Stimulated activated CD8-positive, alpha-beta memory T cell treated with anti-CD3 and anti-CD28 coated beads, Interleukin-4, amount 100 ng/mL, for 24 hours (primary cell): ENCODE measurements at regions not wholly inside any gene's neighbourhood (a gene's known extent, or its start where the extent isn't known, plus 50 kb on each side); places are given as distances from the start of the nearest gene placed in this dataset.
"Not testable (repeated sequence)": the region's sequence is repeated elsewhere in the genome, so short reads cannot be mapped to it uniquely, and the experiment has no call there.

Source experiments
- DNase-seq: peaks from one replicate; pipeline ENCODE4 v3.0.0-alpha.2; 2020; ENCODE audit warnings: low read depth

DNA sequence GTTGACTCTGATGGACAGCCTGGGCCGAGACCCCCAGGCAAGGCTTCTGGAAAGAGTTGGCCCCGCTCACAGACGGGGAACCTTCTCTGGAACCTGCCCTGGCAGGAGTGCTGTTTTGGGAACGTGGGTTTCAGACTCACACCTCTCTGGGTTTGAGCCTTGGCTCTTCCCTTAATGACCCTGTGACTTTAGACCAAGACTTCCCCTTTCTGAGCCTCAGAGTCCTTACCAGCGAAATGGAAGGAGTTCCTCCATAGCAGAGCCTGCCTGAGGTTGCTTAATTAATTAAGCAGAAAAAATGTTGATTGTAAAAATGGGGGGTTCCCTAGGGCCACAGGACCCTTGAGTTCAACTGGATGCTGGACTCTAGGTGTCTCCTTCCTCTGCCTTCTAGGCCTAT is 408.2 kb downstream of the SEC14L1 start:
- no peak for DNase-seq

DNA sequence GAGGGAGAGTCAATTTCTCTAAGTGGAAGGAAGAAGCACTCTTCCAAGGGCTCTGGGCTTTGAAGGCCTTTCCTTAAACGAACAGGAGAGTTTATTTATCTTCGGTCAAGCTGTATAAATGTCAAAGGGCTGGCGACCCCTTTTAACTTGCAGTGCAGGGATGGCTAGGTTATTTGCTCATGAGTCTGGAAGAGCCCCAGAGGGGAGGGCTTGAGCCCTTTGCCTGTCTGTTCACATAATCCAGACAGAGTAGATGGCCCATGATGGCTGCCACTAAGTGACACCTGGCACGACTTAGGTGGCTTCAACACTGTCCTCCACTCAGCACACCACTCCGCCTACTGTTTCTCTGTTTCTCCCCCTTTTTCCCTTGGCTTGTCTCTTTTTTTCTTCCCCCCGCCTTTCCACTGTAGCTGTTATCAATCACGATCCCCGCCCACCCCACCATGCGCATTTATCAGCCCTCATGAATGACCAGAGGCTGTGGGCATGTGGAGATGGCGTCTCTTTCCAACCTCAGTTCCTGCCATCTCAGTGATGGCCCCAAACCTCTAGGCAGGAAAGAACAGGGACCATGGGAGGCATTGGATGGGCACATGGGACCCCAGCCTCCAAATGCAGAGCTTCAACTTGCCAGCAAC is 408.7 kb upstream of the TNRC6C start:
- DNase-seq = no peak

DNA sequence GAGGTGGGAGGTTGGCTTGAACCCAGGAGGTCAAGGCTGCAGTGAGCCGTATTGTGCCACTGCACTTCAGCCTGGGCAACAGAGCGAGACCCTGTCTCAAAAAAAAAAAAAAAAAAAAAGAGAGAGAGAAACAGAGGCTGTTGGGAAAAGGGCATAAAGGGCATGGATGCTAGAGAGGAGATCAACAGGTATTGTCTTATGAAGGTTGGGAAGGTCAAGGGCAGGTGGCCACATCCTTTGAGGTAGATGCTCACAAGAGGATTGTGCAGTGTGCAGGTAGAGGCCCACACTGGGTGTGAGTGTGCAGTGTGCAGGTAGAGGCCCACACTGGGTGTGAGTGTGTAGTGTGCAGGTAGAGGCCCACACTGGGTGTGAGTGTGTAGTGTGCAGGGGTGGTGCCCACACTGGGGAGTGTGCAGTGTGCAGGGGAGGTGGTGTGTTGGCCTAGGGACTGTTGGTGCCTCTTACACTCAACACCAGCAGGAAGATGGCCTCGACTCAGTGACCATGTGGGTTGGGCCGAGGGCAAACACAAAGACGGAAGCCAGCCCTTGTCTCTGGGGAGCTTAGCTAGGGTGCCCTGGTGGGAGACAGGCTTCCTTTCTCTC is 404.9 kb upstream of the TNRC6C start:
- no peak for DNase-seq

DNA sequence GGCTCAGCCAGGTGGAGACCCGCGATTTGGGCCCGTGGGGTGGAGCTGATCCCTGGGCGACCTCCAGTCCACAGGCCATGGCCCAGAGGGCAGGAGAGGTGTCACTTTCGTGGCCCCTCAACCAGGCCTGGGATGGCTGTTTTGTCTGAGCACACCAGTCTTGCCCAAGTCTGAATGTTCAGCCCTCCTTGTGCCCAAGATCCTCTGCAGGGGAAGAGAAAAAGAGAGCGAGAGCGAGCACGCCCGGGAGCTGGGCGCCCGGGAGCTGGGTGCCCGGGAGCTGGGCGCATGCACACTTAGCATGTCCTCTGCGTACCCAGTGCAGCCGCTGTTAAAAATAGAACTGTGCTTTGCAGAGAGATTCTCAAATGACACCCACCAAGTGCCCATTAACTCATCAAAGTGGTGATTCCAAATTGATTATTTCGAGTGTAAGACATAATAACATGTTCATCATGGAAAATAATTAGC is 403.3 kb upstream of the TNRC6C start:
- DNase-seq = no peak

DNA sequence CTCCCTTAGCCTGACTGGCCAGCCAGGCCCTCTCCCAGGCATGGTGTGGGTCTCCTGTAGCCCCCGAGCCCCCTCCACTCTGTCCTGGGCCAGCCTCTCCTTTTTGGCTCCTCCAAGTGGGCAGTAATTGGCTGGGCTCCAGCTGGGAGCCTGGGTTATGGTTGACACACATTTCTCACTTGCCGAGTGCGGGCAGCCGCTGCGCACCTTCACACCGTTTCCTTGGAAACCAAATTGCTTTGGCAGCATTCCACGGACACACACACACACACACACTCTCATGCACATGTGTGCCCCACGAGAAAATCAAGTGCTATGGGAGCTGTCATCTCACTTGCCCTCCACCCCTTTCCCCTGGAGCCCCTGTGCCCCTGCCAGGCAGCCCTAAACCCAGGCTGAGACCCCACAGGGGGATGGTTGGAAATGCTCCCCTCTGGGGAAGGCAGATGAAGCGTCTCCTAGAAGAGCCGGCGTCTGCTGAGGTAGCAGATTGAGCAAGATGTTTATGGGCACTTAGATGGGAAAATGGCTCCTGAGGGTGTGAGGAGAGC is 402.7 kb upstream of the TNRC6C start:
- no peak for DNase-seq

DNA sequence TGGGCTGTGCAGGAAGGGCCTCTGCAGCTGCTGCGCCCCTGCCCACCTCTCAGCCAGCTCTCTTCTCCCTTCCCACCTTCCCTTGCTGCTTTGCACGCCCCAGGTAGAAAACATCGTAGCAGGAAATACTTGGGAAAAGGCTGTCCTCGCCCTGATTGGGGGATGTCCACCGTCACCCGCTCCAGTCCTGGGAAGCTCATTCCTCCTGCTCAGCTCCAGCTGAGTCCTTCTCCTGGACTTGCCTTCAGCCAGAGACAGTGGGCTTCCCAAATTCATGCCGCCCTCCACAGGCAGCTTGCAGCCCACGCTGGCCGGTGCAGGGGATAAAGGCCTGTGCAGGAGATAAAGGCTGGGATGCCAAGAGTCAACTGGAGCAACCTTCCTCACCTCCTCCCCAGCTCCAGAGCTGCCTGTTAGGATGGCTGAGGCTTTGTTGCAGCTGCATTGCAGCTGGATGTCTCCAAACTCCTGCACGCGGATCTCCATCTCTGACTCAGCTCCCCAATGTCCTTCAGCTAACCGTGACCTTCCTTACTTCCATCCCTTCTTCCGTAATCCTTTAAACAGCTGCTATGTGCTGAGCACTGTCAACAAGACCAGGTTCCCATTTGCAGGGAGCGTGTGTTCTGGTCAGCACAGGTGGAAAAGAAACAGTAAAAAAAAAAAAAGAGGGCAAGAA is 402.0 kb upstream of the TNRC6C start:
- DNase-seq = no peak

DNA sequence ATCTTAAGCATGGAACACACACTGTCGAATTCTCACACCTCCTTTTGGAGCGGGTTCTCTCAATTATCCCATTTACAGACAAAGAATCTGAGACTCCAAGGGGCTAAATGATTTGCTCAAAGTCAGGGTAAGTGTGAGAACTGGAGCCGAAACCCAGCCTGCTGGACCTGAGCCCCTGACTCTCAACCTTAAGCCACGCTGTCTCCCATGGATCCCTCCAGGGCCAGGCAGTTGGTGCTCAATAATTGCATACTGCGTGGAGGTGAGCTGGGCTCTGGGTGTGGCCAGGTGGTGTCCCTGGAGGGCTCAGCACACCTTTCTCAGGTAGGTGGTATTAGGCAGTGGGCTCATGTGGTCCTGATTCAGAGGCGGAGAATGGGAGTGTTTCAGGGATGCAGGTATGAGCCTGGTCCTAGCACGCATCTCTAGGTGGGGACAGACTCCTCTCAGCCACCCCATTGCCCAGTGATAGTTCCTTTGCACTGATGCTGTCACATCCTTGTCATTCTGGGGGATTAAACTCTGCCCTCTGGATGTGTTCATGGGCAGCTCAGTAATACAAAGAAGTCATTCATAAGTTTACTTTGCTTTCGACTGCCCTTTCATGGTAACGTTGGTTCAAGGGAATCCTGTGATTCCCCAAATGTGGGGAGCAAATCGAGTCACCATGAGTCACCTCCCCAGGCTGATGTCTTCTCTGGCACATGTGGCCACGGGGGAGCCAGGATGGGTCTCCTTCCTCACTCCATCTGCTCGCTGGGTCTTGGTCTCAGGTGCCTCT is 399.5 kb upstream of the TNRC6C start:
- no peak for DNase-seq

DNA sequence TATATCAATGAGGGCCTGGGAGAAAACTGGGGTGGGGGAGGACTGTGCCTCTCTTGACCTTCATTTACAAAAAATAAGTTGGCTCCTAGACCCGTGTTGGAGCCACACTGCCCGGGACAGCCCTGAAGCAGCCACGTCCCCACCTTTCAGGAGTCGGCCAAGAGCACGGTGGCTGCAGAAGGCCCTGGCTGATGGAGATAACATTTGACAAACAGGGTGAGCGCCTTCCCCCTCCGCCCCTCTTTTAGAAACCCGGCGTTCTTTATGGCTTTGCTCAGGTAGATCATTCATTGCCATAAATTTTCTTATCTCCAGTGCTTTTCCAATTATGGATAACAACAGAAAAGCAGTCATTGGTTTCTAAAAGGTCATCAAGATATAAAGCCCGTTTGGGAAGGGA is 398.1 kb upstream of the TNRC6C start:
- DNase-seq = no peak

DNA sequence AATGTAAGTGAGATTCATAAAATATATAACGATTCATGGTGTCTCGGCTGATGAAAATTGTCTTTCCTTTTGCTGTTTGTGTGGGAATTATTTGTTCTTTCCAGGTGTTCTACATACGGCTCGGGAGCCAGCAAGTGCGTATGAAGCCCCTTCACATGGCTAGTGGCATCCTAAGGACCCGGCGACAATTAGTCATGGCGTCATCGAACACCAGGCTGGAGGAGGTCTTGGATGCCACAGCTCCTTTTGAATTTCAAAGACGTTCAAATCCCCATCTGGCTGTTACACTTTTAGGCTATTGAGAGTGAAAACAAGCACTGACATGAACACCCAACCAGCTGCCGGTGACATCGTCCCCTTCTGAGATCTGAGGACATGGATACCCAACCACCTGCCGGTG is 397.7 kb upstream of the TNRC6C start:
- no peak for DNase-seq

DNA sequence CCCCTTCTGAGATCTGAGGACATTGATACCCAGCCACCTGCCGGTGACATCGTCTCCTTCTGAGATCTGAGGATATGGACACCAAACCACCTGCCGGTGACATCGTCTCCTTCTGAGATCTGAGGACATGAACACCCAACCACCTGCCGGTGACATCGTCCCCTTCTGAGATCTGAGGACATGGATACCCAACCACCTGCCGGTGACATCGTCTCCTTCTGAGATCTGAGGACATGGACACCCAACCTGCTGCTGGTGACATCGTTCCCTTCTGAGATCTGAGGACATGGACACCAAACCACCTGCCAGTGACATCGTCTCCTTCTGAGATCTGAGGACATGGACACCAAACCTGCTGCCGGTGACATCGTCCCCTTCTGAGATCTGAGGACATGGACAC is 396.1 kb upstream of the TNRC6C start:
- not testable (repeated sequence) for DNase-seq

DNA sequence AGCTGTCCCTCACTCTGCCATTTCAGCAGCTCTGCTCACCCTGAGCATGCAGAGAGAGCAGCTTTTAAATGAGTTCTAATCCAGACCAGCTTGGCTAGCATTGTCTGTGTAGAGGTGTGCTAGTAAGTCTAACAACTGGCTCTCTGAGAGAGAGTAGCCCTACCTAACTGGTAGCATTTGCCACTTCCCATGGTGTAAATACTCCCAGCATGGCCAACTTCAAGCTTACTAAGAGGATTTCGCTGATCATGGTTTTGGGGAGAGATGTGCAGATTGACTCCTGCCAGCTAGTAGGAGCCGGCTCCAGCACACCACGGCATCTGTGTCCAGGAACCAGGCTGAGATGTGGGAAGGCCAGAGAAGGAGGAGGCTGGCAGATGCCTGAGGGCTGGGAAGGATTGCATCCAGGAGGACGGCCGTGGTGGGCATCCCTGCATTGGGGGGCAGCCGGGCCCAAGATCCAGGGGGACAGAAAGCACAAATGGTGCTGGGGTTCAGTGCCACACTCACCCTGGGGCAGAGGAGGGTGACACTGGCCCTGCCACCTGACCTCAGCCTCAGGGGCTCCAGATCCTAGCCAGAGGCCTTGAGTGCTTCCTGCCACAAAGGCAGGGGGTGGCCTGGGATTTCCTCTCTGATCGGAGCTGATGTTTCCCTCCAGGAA is 394.9 kb upstream of the TNRC6C start:
- no peak for DNase-seq

DNA sequence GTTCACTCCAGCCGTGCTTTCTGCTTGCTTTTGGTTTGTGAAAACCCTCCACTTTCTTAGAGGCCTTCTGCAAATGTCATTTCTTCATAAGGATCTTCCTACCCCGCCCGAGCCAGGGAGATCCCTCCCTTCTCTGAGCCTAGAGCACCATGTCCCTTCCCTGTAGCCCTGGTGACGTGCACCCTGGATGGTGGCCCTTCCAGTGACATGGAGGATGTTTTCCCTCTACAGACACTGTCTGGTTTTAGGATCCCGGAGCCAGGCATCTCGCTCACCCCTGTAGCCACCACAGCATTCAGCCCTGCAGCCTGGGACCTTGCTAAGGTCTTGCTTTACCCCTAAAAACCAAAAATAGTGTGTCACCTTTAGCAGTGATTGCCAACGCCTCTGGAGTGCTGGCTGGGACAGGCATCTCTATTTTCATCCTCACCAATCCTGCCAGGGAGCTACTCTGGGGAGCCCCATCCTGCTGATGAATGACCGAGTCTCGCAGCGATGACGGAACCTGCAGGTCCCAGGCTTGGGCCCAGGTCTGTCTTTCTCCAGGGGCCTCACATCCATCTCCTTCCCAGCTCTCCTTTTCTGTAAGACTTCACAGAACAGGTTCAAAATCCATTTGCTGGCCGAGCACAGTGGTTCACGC is 394.1 kb upstream of the TNRC6C start:
- no peak for DNase-seq

DNA sequence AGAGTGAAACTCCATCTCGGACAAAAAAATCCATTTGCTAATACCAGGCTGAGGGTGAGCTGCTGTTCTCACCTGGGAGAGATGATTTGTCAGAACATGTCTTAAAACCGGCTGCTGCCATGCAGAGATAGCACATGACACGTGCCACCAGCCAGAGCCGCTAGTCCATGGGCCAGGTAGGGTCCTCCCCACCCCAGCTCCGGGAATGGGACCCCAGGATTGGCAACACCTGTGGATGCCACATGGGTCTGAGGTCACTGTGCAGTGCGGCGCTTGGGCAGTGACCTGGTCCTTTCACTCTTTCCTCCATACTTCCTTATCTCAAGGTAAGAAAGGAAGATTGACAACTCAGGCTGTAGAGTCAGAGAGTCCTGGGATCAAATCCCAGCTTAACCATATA is 393.3 kb upstream of the TNRC6C start:
- DNase-seq = no peak

DNA sequence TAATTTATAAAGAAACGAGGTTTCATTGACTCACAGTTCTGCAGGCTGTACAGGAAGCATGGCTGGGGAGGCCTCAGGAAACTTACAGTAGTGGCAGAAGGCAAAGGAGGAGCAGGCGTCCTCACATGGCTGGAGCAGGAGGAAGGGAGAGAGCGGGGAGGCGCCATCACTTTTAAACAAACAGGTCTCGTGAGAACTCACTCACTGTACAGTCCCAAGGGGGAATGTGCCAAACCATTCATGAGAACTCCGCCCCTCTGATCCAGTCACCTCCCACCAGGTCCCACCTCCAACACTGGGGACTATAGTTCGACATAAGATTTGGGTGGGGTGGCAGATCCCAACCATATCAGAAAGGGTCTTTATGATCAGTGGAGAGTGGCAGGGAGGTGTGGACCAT is 392.4 kb upstream of the TNRC6C start:
- no peak for DNase-seq

DNA sequence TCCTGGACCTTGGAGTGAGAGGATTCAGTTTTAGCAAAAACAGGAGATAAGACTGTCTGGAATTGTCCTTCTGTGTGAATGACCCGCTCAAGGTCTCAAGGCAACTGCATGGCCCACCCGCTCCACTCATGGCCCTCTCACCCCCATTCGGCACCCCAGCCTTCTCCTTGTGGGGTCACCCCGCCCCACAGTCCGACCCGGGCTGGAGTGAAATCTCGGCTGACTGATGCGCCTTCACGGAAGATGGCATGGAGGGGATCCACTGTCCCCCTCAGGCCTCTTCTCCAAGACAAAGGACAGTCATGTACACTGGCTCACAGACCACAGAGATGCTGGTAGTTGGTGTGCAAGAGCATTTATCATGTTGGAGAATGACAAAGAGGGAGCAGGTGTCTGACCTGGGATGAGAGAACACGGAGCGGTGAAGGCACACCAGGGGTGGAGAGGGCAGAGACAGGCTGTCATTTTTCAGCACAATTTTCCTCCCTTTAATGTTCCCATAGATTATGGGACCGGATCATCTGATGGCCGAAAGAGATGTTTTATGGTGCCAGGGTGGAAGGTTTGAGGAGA is 391.9 kb upstream of the TNRC6C start:
- no peak for DNase-seq

DNA sequence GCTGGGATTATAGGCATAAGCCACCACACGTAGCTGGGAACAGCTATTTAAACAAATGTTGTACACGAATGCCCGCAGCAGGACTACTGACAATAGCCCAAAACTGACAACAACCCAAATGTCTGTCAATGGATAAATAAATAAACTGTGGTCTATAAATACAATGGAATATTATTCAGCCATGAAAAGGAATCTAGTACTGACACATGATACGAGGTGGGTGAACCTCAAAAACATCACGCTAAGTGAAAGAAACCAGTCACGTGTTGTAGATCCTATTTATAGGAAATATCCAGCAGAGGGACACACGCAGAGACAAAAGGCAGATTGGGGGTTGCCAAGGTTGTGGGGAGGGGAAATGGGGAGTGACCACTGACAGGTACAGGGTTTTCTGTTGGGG is 390.0 kb upstream of the TNRC6C start:
- no peak for DNase-seq

DNA sequence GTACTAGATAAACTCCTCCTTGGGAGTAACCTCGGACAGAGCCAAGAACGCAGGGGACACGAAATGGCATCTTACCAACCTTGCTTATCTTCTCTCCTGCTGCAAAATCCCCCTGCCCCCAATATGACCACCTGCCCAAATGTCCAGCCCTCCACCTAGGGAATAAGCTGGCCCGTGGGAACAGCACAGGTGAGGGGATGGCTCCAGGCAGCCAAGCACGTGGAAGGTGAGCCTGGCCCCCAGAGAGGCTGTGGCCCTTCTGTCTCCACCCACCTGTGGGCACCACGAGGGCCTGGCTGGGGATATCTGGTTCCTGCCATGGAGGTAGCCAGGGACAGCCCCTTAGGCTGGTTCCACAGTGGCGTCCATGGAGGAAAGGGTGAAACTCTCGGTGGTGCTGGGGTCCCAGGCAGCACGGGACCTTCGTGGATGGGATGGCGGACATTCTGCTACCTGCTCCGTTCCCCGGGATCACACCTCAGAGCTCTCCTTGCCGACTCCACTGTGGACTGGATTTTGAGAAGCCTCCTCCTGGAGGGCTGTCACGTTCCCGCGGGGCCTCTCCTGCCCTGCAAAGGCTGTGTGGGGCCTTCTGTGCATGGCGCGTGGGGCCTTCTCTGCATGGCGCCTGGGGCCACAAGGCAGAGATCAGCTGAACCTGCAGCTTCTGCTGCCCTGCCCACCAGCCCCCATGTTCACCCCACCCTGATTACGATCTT is 388.5 kb upstream of the TNRC6C start:
- DNase-seq = no peak

DNA sequence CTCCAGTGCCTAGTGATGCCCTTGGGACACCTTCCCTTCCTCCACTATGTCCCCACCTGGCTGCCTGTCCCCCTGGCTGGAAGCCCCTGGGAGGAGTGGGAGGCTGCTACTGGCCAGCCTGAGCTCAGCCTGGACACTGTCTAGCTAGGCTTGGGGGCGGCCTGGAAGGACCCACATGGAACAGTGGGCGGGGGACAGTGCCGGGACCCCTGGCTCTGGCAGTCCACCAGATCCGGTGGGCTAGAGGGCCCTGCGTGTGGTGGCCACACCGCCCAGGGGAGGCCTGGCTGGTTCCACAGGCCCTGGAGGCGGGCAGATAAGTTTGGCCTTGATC is 388.0 kb upstream of the TNRC6C start:
- DNase-seq = no peak

DNA sequence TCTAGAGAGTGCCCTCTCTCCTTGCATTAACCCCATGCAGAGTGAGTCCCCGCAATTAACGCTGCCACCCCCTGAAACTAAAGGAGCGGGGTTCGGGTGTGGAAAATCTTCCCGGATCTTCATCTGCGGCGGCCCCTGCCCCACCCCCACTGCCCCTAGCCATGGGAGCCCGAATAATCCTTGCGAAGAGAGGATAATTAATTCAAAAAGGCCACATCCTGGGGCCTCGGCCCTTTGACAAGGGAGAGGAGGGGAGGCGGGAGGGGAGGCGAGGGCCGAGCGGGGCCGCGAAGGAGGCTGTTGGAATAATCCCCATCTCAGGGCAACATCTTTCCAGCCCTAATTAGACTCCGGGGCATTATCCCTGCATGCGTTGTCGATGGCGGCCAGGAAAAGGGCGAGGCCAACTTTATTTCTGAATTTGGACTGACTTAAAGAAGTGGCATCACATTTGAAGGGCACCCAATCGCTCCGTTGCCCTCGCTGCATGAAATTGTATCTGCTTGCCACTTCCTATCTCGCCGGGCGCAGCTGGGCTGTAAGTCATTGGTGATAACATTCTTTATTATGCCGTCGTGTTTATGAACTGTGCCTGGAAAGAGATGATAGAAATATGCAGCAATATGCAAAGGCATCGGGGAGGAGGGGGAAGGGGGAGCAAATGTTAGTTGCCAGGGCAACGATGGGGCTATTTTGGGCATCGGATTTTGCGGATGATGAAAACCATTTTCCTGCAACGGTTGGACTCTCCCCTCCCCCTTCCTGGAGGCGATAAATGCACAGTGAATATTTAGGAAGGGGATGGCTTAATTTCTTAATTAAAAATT is 387.1 kb upstream of the TNRC6C start:
- no peak for DNase-seq
